ENCODE measurements at regions not wholly inside any gene's neighbourhood (a gene's known extent, or its start where the extent isn't known, plus 50 kb on each side); places are given as distances from the start of the nearest gene placed in this dataset.
A peak's percentile ranks its signal among the peaks of the same experiment; 100 is the strongest.

- peaks cover 58% of the 10 kb centered on the region for H3K4me1 ChIP-seq (ENCODE audit: control insufficient read depth, insufficient read depth, low read length)
- H3K4me2 ChIP-seq (ENCODE audit: low read length), result no peak overlapping the region
- no peaks in the 10 kb centered on the region for H3K36me3 ChIP-seq (ENCODE audit: insufficient read depth, low read length)
- H3K27me3 ChIP-seq (ENCODE audit: control insufficient read depth, insufficient read depth, low read length), result no peaks in the 10 kb centered on the region
- no peak overlapping the region for H3K9ac ChIP-seq (ENCODE audit: low read depth, low read length)
- no peak overlapping the region for H3K4me3 ChIP-seq (ENCODE audit: low read length)
- no peaks in the 10 kb centered on the region for H3K9me3 ChIP-seq (replicated peaks; ENCODE audit: low read length)
Measured at GRCh38 chr3:177826253-177826652, 629.0 kb upstream of the TBL1XR1 start.

- H3K9me3 ChIP-seq (replicated peaks; ENCODE audit: low read length), result no peaks in the 10 kb centered on the region
- peaks cover 56% of the 10 kb centered on the region for H3K4me1 ChIP-seq (ENCODE audit: control insufficient read depth, insufficient read depth, low read length)
- no peak overlapping the region for H3K4me3 ChIP-seq (ENCODE audit: low read length)
- H3K4me2 ChIP-seq (ENCODE audit: low read length), result peak overlapping the region; percentile 38
- peak overlapping the region; percentile 20 for H3K9ac ChIP-seq (ENCODE audit: low read depth, low read length)
- H3K36me3 ChIP-seq (ENCODE audit: insufficient read depth, low read length), result no peaks in the 10 kb centered on the region
- H3K27me3 ChIP-seq (ENCODE audit: control insufficient read depth, insufficient read depth, low read length), result no peaks in the 10 kb centered on the region
Measured at GRCh38 chr3:177827511-177828207, 630.4 kb upstream of the TBL1XR1 start.

- Histone ChIP-seq H3K27me3 (ENCODE audit: control insufficient read depth, insufficient read depth, low read length) (no peaks in the 10 kb centered on the region), H3K36me3 (ENCODE audit: insufficient read depth, low read length) (no peaks in the 10 kb centered on the region), H3K9me3 (replicated peaks; ENCODE audit: low read length) (no peaks in the 10 kb centered on the region), H3K4me1 (ENCODE audit: control insufficient read depth, insufficient read depth, low read length) (peaks cover 51% of the 10 kb centered on the region), H3K4me3 (ENCODE audit: low read length) (no peak overlapping the region), H3K4me2 (ENCODE audit: low read length) (no peak overlapping the region), H3K9ac (ENCODE audit: low read depth, low read length) (no peak overlapping the region)
Measured at GRCh38 chr3:177828208-177828565, 630.9 kb upstream of the TBL1XR1 start.

GRCh38 chr3:177830411-177830849, 633.1 kb upstream of the TBL1XR1 start:
- Histone ChIP-seq H3K27me3 (ENCODE audit: control insufficient read depth, insufficient read depth, low read length) (no peaks in the 10 kb centered on the region), H3K36me3 (ENCODE audit: insufficient read depth, low read length) (no peaks in the 10 kb centered on the region), H3K9me3 (replicated peaks; ENCODE audit: low read length) (no peaks in the 10 kb centered on the region), H3K4me2 (ENCODE audit: low read length) (no peak overlapping the region), H3K4me3 (ENCODE audit: low read length) (no peak overlapping the region), H3K4me1 (ENCODE audit: control insufficient read depth, insufficient read depth, low read length) (peaks cover 50% of the 10 kb centered on the region), H3K9ac (ENCODE audit: low read depth, low read length) (peak overlapping the region; percentile 22)

GRCh38 chr3:177831361-177831760, 634.1 kb upstream of the TBL1XR1 start:
- H3K4me1 ChIP-seq (ENCODE audit: control insufficient read depth, insufficient read depth, low read length), result peaks cover 57% of the 10 kb centered on the region
- no peak overlapping the region for H3K9ac ChIP-seq (ENCODE audit: low read depth, low read length)
- no peak overlapping the region for H3K4me2 ChIP-seq (ENCODE audit: low read length)
- H3K27me3 ChIP-seq (ENCODE audit: control insufficient read depth, insufficient read depth, low read length), result no peaks in the 10 kb centered on the region
- no peak overlapping the region for H3K4me3 ChIP-seq (ENCODE audit: low read length)
- no peaks in the 10 kb centered on the region for H3K36me3 ChIP-seq (ENCODE audit: insufficient read depth, low read length)
- H3K9me3 ChIP-seq (replicated peaks; ENCODE audit: low read length), result no peaks in the 10 kb centered on the region

- no peak overlapping the region for H3K4me2 ChIP-seq (ENCODE audit: low read length)
- no peak overlapping the region for H3K9ac ChIP-seq (ENCODE audit: low read depth, low read length)
- peaks cover 63% of the 10 kb centered on the region for H3K4me1 ChIP-seq (ENCODE audit: control insufficient read depth, insufficient read depth, low read length)
Measured at GRCh38 chr3:177832880-177833279, 635.6 kb upstream of the TBL1XR1 start.

GRCh38 chr3:177833332-177833731, 636.0 kb upstream of the TBL1XR1 start:
- no peak overlapping the region for H3K4me2 ChIP-seq (ENCODE audit: low read length)
- no peak overlapping the region for H3K4me3 ChIP-seq (ENCODE audit: low read length)
- peaks cover 63% of the 10 kb centered on the region for H3K4me1 ChIP-seq (ENCODE audit: control insufficient read depth, insufficient read depth, low read length)
- H3K9me3 ChIP-seq (replicated peaks; ENCODE audit: low read length), result no peaks in the 10 kb centered on the region
- no peaks in the 10 kb centered on the region for H3K36me3 ChIP-seq (ENCODE audit: insufficient read depth, low read length)
- H3K27me3 ChIP-seq (ENCODE audit: control insufficient read depth, insufficient read depth, low read length), result no peaks in the 10 kb centered on the region
- no peak overlapping the region for H3K9ac ChIP-seq (ENCODE audit: low read depth, low read length)

More at GRCh38 chr3:177832880-177833279, 635.6 kb upstream of the TBL1XR1 start:
- no peaks in the 10 kb centered on the region for H3K27me3 ChIP-seq (ENCODE audit: control insufficient read depth, insufficient read depth, low read length)
- H3K9me3 ChIP-seq (replicated peaks; ENCODE audit: low read length), result no peaks in the 10 kb centered on the region
- H3K4me3 ChIP-seq (ENCODE audit: low read length), result no peak overlapping the region
- no peaks in the 10 kb centered on the region for H3K36me3 ChIP-seq (ENCODE audit: insufficient read depth, low read length)

- no peaks in the 10 kb centered on the region for H3K36me3 ChIP-seq (ENCODE audit: insufficient read depth, low read length)
- peaks cover 57% of the 10 kb centered on the region for H3K4me1 ChIP-seq (ENCODE audit: control insufficient read depth, insufficient read depth, low read length)
Measured at GRCh38 chr3:177835008-177835407, 637.7 kb upstream of the TBL1XR1 start.

GRCh38 chr3:177835917-177836316, 638.6 kb upstream of the TBL1XR1 start:
- Histone ChIP-seq H3K9ac (ENCODE audit: low read depth, low read length) (peak overlapping the region; percentile 68), H3K9me3 (replicated peaks; ENCODE audit: low read length) (no peaks in the 10 kb centered on the region), H3K4me3 (ENCODE audit: low read length) (no peak overlapping the region), H3K4me1 (ENCODE audit: control insufficient read depth, insufficient read depth, low read length) (peaks cover 48% of the 10 kb centered on the region), H3K27me3 (ENCODE audit: control insufficient read depth, insufficient read depth, low read length) (no peaks in the 10 kb centered on the region), H3K36me3 (ENCODE audit: insufficient read depth, low read length) (no peaks in the 10 kb centered on the region), H3K4me2 (ENCODE audit: low read length) (peak overlapping the region; percentile 14)

More at GRCh38 chr3:177835008-177835407, 637.7 kb upstream of the TBL1XR1 start:
- Histone ChIP-seq H3K4me3 (ENCODE audit: low read length) (no peak overlapping the region), H3K9ac (ENCODE audit: low read depth, low read length) (peak overlapping the region; percentile 68), H3K27me3 (ENCODE audit: control insufficient read depth, insufficient read depth, low read length) (no peaks in the 10 kb centered on the region), H3K9me3 (replicated peaks; ENCODE audit: low read length) (no peaks in the 10 kb centered on the region), H3K4me2 (ENCODE audit: low read length) (peak overlapping the region; percentile 14)

- no peaks in the 10 kb centered on the region for H3K9me3 ChIP-seq (replicated peaks; ENCODE audit: low read length)
- H3K36me3 ChIP-seq (ENCODE audit: insufficient read depth, low read length), result no peaks in the 10 kb centered on the region
- H3K4me2 ChIP-seq (ENCODE audit: low read length), result peak overlapping the region; percentile 10
- peak overlapping the region; percentile 65 for H3K9ac ChIP-seq (ENCODE audit: low read depth, low read length)
- H3K4me3 ChIP-seq (ENCODE audit: low read length), result no peak overlapping the region
- no peaks in the 10 kb centered on the region for H3K27me3 ChIP-seq (ENCODE audit: control insufficient read depth, insufficient read depth, low read length)
- peaks cover 40% of the 10 kb centered on the region for H3K4me1 ChIP-seq (ENCODE audit: control insufficient read depth, insufficient read depth, low read length)
Measured at GRCh38 chr3:177836671-177837070, 639.4 kb upstream of the TBL1XR1 start.

GRCh38 chr3:177837951-177838655, 640.8 kb upstream of the TBL1XR1 start:
- Histone ChIP-seq H3K9me3 (replicated peaks; ENCODE audit: low read length) (no peaks in the 10 kb centered on the region), H3K4me2 (ENCODE audit: low read length) (no peak overlapping the region), H3K9ac (ENCODE audit: low read depth, low read length) (no peak overlapping the region), H3K27me3 (ENCODE audit: control insufficient read depth, insufficient read depth, low read length) (no peaks in the 10 kb centered on the region), H3K4me3 (ENCODE audit: low read length) (no peak overlapping the region), H3K4me1 (ENCODE audit: control insufficient read depth, insufficient read depth, low read length) (peaks cover 40% of the 10 kb centered on the region), H3K36me3 (ENCODE audit: insufficient read depth, low read length) (no peaks in the 10 kb centered on the region)
